Ascending aorta (tissue), 2 donors: ENCODE measurements at regions not wholly inside any gene's neighbourhood (a gene's known extent, or its start where the extent isn't known, plus 50 kb on each side); places are given as distances from the start of the nearest gene placed in this dataset.

Experiments
- DNase-seq, 2 donors: peaks; one replicate each; pipeline ENCODE4 v3.0.0-alpha.2; 2019; ENCODE audit warnings: low spot score in 2 of 2
- H3K27ac ChIP-seq, 2 donors: fragments of 200-600 bp; sonication (generic); one replicate each; pipeline ENCODE4 v1.5.1; 2016 to 2017; ENCODE audit warnings: mild to moderate bottlenecking in 1 of 2
- H3K27me3 ChIP-seq: fragments of 200-600 bp; sonication (generic); one replicate; pipeline ENCODE4 v1.5.1; 2017
- H3K36me3 ChIP-seq, 2 donors: fragments of 200-600 bp; sonication (generic); one replicate each; pipeline ENCODE4 v1.5.1; 2016
- H3K4me1 ChIP-seq, 2 donors: fragments of 200-600 bp; sonication (generic); one replicate each; pipeline ENCODE4 v1.5.1; 2016 to 2017; ENCODE audit warnings: mild to moderate bottlenecking in 1 of 2
- H3K4me3 ChIP-seq, 2 donors: fragments of 200-600 bp; sonication (generic); one replicate each; pipeline ENCODE4 v1.5.1; 2016 to 2017; ENCODE audit warnings: mild to moderate bottlenecking in 1 of 2
- H3K9me3 ChIP-seq, 2 donors: fragments of 200-600 bp; sonication (generic); one replicate each; pipeline ENCODE4 v1.5.1; 2016
- CTCF ChIP-seq, 3 experiments: fragments of 200-600 bp in 2 of 3; fragments of 450-650 bp in 1 of 3; sonication (generic) in 2 of 3; IDR thresholded peaks; one replicate each; pipeline ENCODE4 v1.5.1; 2016 to 2019; ENCODE audit warnings: antibody characterized with exemption in 3 of 3, mild to moderate bottlenecking in 1 of 3, moderate library complexity in 1 of 3
- intact Hi-C: fragments of 100-400 bp; cut with DNase I; formaldehyde crosslinking; loops from one replicate; pipeline ENCODE4 v1.15.1; 2023

GRCh38 chr18:59768409-59768808 is 71.2 kb upstream of the CCBE1 start:
- TF ChIP-seq CTCF (IDR thresholded peaks at IDR 0.05): no peak
- DNase-seq: no peak
- Histone ChIP-seq H3K27me3 (no peaks in the 10 kb centered on the region), H3K4me3 (no peak overlapping the region), H3K36me3 (no peaks in the 10 kb centered on the region), H3K27ac (no peak overlapping the region), H3K9me3 (no peaks in the 10 kb centered on the region), H3K4me1 (no peaks in the 10 kb centered on the region)
- intact Hi-C loops: no loop called here

- no peak for DNase-seq
- Histone ChIP-seq H3K4me3 (no peak overlapping the region), H3K4me1 (no peaks in the 10 kb centered on the region), H3K9me3 (no peaks in the 10 kb centered on the region), H3K36me3 (no peaks in the 10 kb centered on the region), H3K27ac (no peak overlapping the region), H3K27me3 (no peaks in the 10 kb centered on the region)
- intact Hi-C loops: no loop called here
- TF ChIP-seq CTCF (IDR thresholded peaks at IDR 0.05): no peak
Observed at GRCh38 chr18:59767732-59768131, 70.5 kb upstream of the CCBE1 start.

GRCh38 chr18:59765343-59765742 is 68.1 kb upstream of the CCBE1 start:
- TF ChIP-seq CTCF (IDR thresholded peaks at IDR 0.05): no peak
- Histone ChIP-seq H3K9me3 (no peaks in the 10 kb centered on the region), H3K27me3 (no peaks in the 10 kb centered on the region), H3K27ac (no peak overlapping the region), H3K4me3 (no peak overlapping the region), H3K36me3 (no peaks in the 10 kb centered on the region), H3K4me1 (no peaks in the 10 kb centered on the region)
- intact Hi-C loops: no loop called here
- DNase-seq: no peak

- intact Hi-C loops: no loop called here
- Histone ChIP-seq H3K4me3 (no peak overlapping the region), H3K9me3 (no peaks in the 10 kb centered on the region), H3K27me3 (no peaks in the 10 kb centered on the region), H3K27ac (no peak overlapping the region), H3K4me1 (no peaks in the 10 kb centered on the region), H3K36me3 (no peaks in the 10 kb centered on the region)
- no peak for TF ChIP-seq CTCF (IDR thresholded peaks at IDR 0.05)
- no peak for DNase-seq
Observed at GRCh38 chr18:59764281-59764680, 67.1 kb upstream of the CCBE1 start.

GRCh38 chr18:59763541-59764136 is 66.4 kb upstream of the CCBE1 start:
- no peak for TF ChIP-seq CTCF (IDR thresholded peaks at IDR 0.05)
- no peaks in the 10 kb centered on the region for H3K9me3 ChIP-seq
- DNase-seq: no peak
- H3K36me3 ChIP-seq: no peaks in the 10 kb centered on the region
- H3K27me3 ChIP-seq: no peaks in the 10 kb centered on the region
- H3K4me1 ChIP-seq: no peaks in the 10 kb centered on the region
- H3K27ac ChIP-seq: no peak overlapping the region
- no peak overlapping the region for H3K4me3 ChIP-seq
- intact Hi-C loops: no loop called here
